NCI-H446 treated with DMSO at 0.1 percent for 48 hours (cell line): ENCODE measurements at regions not wholly inside any gene's neighbourhood (a gene's known extent, or its start where the extent isn't known, plus 50 kb on each side); places are given as distances from the start of the nearest gene placed in this dataset.

Source experiments
- DNase-seq: peaks from one replicate; lab custom pipeline; 2025; lab: John Stamatoyannopoulos, UW

- no peak for DNase-seq
These were observed 195.2 kb downstream of the LY86 start for GRCh38 chr6:6783721-6784120.

- no peak for DNase-seq
These were observed 196.1 kb downstream of the LY86 start for GRCh38 chr6:6784514-6785162.

GRCh38 chr6:6785163-6785521 is 196.6 kb downstream of the LY86 start:
- no peak for DNase-seq

GRCh38 chr6:6788394-6789032 is 200.0 kb downstream of the LY86 start:
- DNase-seq, result no peak

- DNase-seq, result no peak
These were observed 201.9 kb downstream of the LY86 start for GRCh38 chr6:6790393-6790792.

- DNase-seq, result no peak
These were observed 202.4 kb downstream of the LY86 start for GRCh38 chr6:6790891-6791290.

- no peak for DNase-seq
These were observed 205.1 kb downstream of the LY86 start for GRCh38 chr6:6793388-6794250.

GRCh38 chr6:6795393-6795792 is 206.9 kb downstream of the LY86 start:
- DNase-seq, result no peak

GRCh38 chr6:6796818-6797217 is 208.3 kb downstream of the LY86 start:
- DNase-seq, result no peak

- DNase-seq, result no peak
These were observed 209.9 kb downstream of the LY86 start for GRCh38 chr6:6798448-6798860.

- DNase-seq, result no peak
These were observed 212.4 kb downstream of the LY86 start for GRCh38 chr6:6801005-6801335.

GRCh38 chr6:6801635-6802218 is 213.2 kb downstream of the LY86 start:
- DNase-seq, result no peak

- no peak for DNase-seq
These were observed 214.9 kb downstream of the LY86 start for GRCh38 chr6:6803180-6803977.

GRCh38 chr6:6804843-6805615 is 216.5 kb downstream of the LY86 start:
- DNase-seq, result no peak

GRCh38 chr6:6806844-6807518 is 218.5 kb downstream of the LY86 start:
- no peak for DNase-seq

- DNase-seq, result no peak
These were observed 219.8 kb downstream of the LY86 start for GRCh38 chr6:6808343-6808742.

GRCh38 chr6:6808915-6809314 is 220.4 kb downstream of the LY86 start:
- no peak for DNase-seq

- DNase-seq, result no peak
These were observed 222.2 kb downstream of the LY86 start for GRCh38 chr6:6810727-6811126.

- no peak for DNase-seq
These were observed 222.8 kb downstream of the LY86 start for GRCh38 chr6:6811128-6812009.

GRCh38 chr6:6812427-6812826 is 223.9 kb downstream of the LY86 start:
- DNase-seq, result no peak
